ENCODE measurements at regions not wholly inside any gene's neighbourhood (a gene's known extent, or its start where the extent isn't known, plus 50 kb on each side); places are given as distances from the start of the nearest gene placed in this dataset.
A peak's percentile ranks its signal among the peaks of the same experiment; 100 is the strongest.
"Not testable (repeated sequence)": the region's sequence is repeated elsewhere in the genome, so short reads cannot be mapped to it uniquely, and the experiment has no call there.

DNA sequence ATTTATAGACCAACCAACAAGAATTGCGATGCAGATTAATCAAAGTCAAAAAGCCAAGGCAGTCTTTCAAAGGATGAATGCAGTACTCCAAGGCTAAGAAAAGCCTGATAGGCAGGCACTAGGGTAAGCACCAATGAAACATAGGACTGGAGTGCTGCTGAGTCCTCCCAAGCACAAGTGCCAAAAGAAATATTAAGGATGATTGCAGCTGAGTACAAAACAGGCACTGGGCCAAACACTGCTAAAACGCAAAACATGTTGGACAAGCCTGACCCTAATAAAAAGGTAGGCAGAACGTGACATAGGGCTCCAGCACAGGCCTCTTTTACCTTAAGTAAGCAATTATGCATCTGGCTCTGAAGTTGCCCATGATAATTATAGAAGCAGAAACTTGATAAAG, 160.1 kb upstream of the LRP1B start:
- no peak overlapping the region for H3K4me2 ChIP-seq (ENCODE audit: extremely low read depth, insufficient read depth, low read length)
- H3K27ac ChIP-seq (ENCODE audit: insufficient read depth, low read length), result no peak overlapping the region
- H3K27me3 ChIP-seq (ENCODE audit: control insufficient read depth, insufficient read depth, low read length), result no peaks in the 10 kb centered on the region
- no peak overlapping the region for H3K4me3 ChIP-seq (replicated peaks in 1 of 4; ENCODE audit: control extremely low read depth in 1 of 4, insufficient read depth in 1 of 4, low read depth in 3 of 4, low read length in 4 of 4)
- H4K20me1 ChIP-seq (ENCODE audit: control insufficient read depth, extremely low read depth, insufficient read depth, low read length), result no peaks in the 10 kb centered on the region
- H3K9ac ChIP-seq (ENCODE audit: insufficient read depth, low read length), result no peak overlapping the region
- TF ChIP-seq, protein P1, sequence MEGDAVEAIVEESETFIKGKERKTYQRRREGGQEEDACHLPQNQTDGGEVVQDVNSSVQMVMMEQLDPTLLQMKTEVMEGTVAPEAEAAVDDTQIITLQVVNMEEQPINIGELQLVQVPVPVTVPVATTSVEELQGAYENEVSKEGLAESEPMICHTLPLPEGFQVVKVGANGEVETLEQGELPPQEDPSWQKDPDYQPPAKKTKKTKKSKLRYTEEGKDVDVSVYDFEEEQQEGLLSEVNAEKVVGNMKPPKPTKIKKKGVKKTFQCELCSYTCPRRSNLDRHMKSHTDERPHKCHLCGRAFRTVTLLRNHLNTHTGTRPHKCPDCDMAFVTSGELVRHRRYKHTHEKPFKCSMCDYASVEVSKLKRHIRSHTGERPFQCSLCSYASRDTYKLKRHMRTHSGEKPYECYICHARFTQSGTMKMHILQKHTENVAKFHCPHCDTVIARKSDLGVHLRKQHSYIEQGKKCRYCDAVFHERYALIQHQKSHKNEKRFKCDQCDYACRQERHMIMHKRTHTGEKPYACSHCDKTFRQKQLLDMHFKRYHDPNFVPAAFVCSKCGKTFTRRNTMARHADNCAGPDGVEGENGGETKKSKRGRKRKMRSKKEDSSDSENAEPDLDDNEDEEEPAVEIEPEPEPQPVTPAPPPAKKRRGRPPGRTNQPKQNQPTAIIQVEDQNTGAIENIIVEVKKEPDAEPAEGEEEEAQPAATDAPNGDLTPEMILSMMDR (conservative IDR thresholded peaks at IDR 0.05 in 1 of 2, IDR thresholded peaks at IDR 0.05 in 1 of 2; ENCODE audit: low read depth in 1 of 2, low read length in 2 of 2), result no peak
- TF ChIP-seq EZH2 (IDR thresholded peaks at IDR 0.05; ENCODE audit: low read length, missing control alignments), result no peak
- no peaks in the 10 kb centered on the region for H3K9me3 ChIP-seq (ENCODE audit: control insufficient read depth, insufficient read depth, low read depth, low read length)
- H3K79me2 ChIP-seq (ENCODE audit: control insufficient read depth, insufficient read depth, low read length), result no peaks in the 10 kb centered on the region
- H3K36me3 ChIP-seq (ENCODE audit: control insufficient read depth, insufficient read depth, low read length), result no peaks in the 10 kb centered on the region
- no peak overlapping the region for H2AFZ ChIP-seq (ENCODE audit: low read length)
- peak in 1 of 2 donors; percentile 57 for DNase-seq (ENCODE audit: low read depth in 2 of 2)
- no peaks in the 10 kb centered on the region for H3K4me1 ChIP-seq (ENCODE audit: control insufficient read depth, extremely low read depth, insufficient read depth, low read length)

DNA sequence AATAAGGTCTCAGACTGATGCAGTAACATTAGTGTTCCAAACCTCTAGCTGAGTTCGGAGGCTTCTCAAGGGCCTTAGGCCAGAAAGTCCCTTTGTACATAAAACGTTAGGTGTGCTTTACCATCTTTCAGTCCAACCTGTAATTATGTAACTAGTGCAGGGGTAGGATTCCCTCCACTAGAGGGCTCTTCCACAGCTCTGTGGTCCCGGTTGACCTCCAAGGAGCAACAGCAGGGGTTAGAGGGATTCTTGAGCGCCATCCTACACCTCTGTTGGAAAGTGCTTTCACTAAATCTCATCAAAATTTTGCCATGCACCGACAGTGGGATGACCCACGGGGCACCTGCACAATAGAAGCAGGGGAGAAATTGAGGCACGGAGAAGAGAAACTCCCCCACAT, 155.8 kb upstream of the LRP1B start:
- Histone ChIP-seq H3K9me3 (ENCODE audit: control insufficient read depth, insufficient read depth, low read depth, low read length) (no peaks in the 10 kb centered on the region), H3K4me2 (ENCODE audit: extremely low read depth, insufficient read depth, low read length) (no peak overlapping the region), H4K20me1 (ENCODE audit: control insufficient read depth, extremely low read depth, insufficient read depth, low read length) (no peaks in the 10 kb centered on the region), H3K27ac (ENCODE audit: insufficient read depth, low read length) (no peak overlapping the region), H3K4me3 (replicated peaks in 1 of 4; ENCODE audit: control extremely low read depth in 1 of 4, insufficient read depth in 1 of 4, low read depth in 3 of 4, low read length in 4 of 4) (no peak overlapping the region), H3K27me3 (ENCODE audit: control insufficient read depth, insufficient read depth, low read length) (no peaks in the 10 kb centered on the region), H3K79me2 (ENCODE audit: control insufficient read depth, insufficient read depth, low read length) (no peaks in the 10 kb centered on the region), H3K36me3 (ENCODE audit: control insufficient read depth, insufficient read depth, low read length) (no peaks in the 10 kb centered on the region), H3K9ac (ENCODE audit: insufficient read depth, low read length) (no peak overlapping the region), H3K4me1 (ENCODE audit: control insufficient read depth, extremely low read depth, insufficient read depth, low read length) (no peaks in the 10 kb centered on the region), H2AFZ (ENCODE audit: low read length) (no peak overlapping the region)
- no peak for TF ChIP-seq EZH2 (IDR thresholded peaks at IDR 0.05; ENCODE audit: low read length, missing control alignments)
- DNase-seq (ENCODE audit: low read depth in 2 of 2), result no peak

DNA sequence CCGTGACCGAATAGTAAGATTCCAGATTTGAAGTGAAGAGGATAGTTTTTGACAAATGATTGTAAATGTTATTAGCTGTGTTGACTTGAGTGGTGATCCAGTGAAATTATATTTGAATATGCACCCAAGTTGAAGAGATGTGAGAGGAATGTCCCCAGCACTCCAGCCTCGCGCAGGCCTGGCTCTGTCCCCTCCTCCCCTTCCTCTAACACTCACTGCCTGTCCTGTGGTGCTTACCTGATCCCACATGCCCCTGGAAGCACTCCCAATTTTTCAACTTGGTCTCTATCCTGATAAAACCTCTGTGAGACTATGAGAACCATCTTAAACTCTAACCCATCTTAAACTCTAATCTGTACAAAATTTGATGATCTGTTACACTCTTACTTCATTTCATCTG, 154.7 kb upstream of the LRP1B start:
- Histone ChIP-seq H3K27ac (ENCODE audit: insufficient read depth, low read length) (no peak overlapping the region), H4K20me1 (ENCODE audit: control insufficient read depth, extremely low read depth, insufficient read depth, low read length) (no peaks in the 10 kb centered on the region), H3K9ac (ENCODE audit: insufficient read depth, low read length) (no peak overlapping the region), H3K27me3 (ENCODE audit: control insufficient read depth, insufficient read depth, low read length) (no peaks in the 10 kb centered on the region), H3K4me3 (replicated peaks in 1 of 4; ENCODE audit: control extremely low read depth in 1 of 4, insufficient read depth in 1 of 4, low read depth in 3 of 4, low read length in 4 of 4) (no peak overlapping the region), H3K36me3 (ENCODE audit: control insufficient read depth, insufficient read depth, low read length) (no peaks in the 10 kb centered on the region), H3K4me2 (ENCODE audit: extremely low read depth, insufficient read depth, low read length) (no peak overlapping the region), H3K4me1 (ENCODE audit: control insufficient read depth, extremely low read depth, insufficient read depth, low read length) (no peaks in the 10 kb centered on the region), H3K79me2 (ENCODE audit: control insufficient read depth, insufficient read depth, low read length) (no peaks in the 10 kb centered on the region), H2AFZ (ENCODE audit: low read length) (no peak overlapping the region), H3K9me3 (ENCODE audit: control insufficient read depth, insufficient read depth, low read depth, low read length) (no peaks in the 10 kb centered on the region)
- TF ChIP-seq EZH2 (IDR thresholded peaks at IDR 0.05; ENCODE audit: low read length, missing control alignments), result no peak
- TF ChIP-seq, protein P1 (conservative IDR thresholded peaks at IDR 0.05 in 1 of 2, IDR thresholded peaks at IDR 0.05 in 1 of 2; ENCODE audit: low read depth in 1 of 2, low read length in 2 of 2), result no peak
- no peak for DNase-seq (ENCODE audit: low read depth in 2 of 2)

DNA sequence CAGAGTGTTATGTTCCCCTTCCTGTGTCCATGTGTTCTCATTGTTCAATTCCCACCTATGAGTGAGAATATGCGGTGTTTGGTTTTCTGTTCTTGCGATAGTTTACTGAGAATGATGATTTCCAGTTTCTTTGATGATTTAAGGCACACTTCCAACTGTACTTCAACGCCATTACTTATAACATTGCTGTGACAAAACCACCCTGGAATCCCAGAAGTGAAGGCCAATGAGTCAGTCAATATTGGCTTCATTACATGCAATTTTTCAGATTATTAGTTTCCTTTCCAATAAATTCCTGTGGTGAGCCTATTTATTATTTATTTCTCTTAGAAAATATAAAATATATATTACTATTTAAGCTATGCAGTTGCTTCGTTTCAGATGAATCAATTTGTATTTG, 153.5 kb upstream of the LRP1B start:
- H3K36me3 ChIP-seq (ENCODE audit: control insufficient read depth, insufficient read depth, low read length); H3K79me2 ChIP-seq (ENCODE audit: control insufficient read depth, insufficient read depth, low read length); H3K27ac ChIP-seq (ENCODE audit: insufficient read depth, low read length); H3K4me2 ChIP-seq (ENCODE audit: extremely low read depth, insufficient read depth, low read length); H3K4me3 ChIP-seq (replicated peaks in 1 of 4; ENCODE audit: control extremely low read depth in 1 of 4, insufficient read depth in 1 of 4, low read depth in 3 of 4, low read length in 4 of 4); H3K27me3 ChIP-seq (ENCODE audit: control insufficient read depth, insufficient read depth, low read length); H3K9me3 ChIP-seq (ENCODE audit: control insufficient read depth, insufficient read depth, low read depth, low read length); H2AFZ ChIP-seq (ENCODE audit: low read length); H3K9ac ChIP-seq (ENCODE audit: insufficient read depth, low read length); H4K20me1 ChIP-seq (ENCODE audit: control insufficient read depth, extremely low read depth, insufficient read depth, low read length); H3K4me1 ChIP-seq (ENCODE audit: control insufficient read depth, extremely low read depth, insufficient read depth, low read length): not testable (repeated sequence)
- DNase-seq (ENCODE audit: low read depth in 2 of 2), result peak in 1 of 2 donors; percentile 67
